ENCODE measurements at regions not wholly inside any gene's neighbourhood (a gene's known extent, or its start where the extent isn't known, plus 50 kb on each side); places are given as distances from the start of the nearest gene placed in this dataset.

GRCh38 chr20:40424695-40425094, 264.3 kb downstream of the MAFB start:
- POLR2A ChIA-PET (ENCODE audit: partially characterized antibody) = no interaction called here

More at GRCh38 chr20:40424695-40425094, 264.3 kb downstream of the MAFB start:
- no peak for TF ChIP-seq ZNF274 (IDR thresholded peaks at IDR 0.05; ENCODE audit: borderline replicate concordance, extremely low read depth, low read length)
- no peak for TF ChIP-seq SP1 (IDR thresholded peaks at IDR 0.05; ENCODE audit: low read depth, low read length)
- TF ChIP-seq EZH2 (IDR thresholded peaks at IDR 0.05; ENCODE audit: low read depth, low read length, severe bottlenecking) = no peak
- no peak for TF ChIP-seq CEBPB (IDR thresholded peaks at IDR 0.05; ENCODE audit: low read depth, low read length)
- no peak for TF ChIP-seq RNF2 (IDR thresholded peaks at IDR 0.05; ENCODE audit: borderline replicate concordance, low read depth, low read length, missing control alignments, poor library complexity, severe bottlenecking)
- no peak for TF ChIP-seq BACH1 (IDR thresholded peaks at IDR 0.05; ENCODE audit: low read length)
- no peak for TF ChIP-seq NRF1 (IDR thresholded peaks at IDR 0.05; ENCODE audit: low read depth, low read length)
- TF ChIP-seq TAF7 (optimal IDR thresholded peaks at IDR 0.05; ENCODE audit: borderline replicate concordance, low read depth, low read length) = no peak
- TF ChIP-seq POLR2A (IDR thresholded peaks at IDR 0.05; ENCODE audit: control extremely low read depth in 1 of 2, low read depth in 2 of 2, low read length in 2 of 2) = no peak
- TF ChIP-seq SIRT6 (IDR thresholded peaks at IDR 0.05; ENCODE audit: low read length) = no peak
- no peak for TF ChIP-seq EP300 (IDR thresholded peaks at IDR 0.05; ENCODE audit: borderline replicate concordance in 1 of 2, low read depth in 2 of 2, low read length in 2 of 2)
- TF ChIP-seq SRF (IDR thresholded peaks at IDR 0.05; ENCODE audit: low read depth, low read length) = no peak
- Histone ChIP-seq H3K56ac (replicated peaks; ENCODE audit: insufficient read length, low read depth, low read length) (no peak overlapping the region), H3K9ac (replicated peaks in 1 of 4; ENCODE audit: extremely low read depth in 1 of 4, low read depth in 3 of 4, low read length in 3 of 4) (no peak overlapping the region), H3K79me1 (ENCODE audit: low read depth, low read length) (no peaks in the 10 kb centered on the region), H2BK5ac (ENCODE audit: low read depth, low read length) (no peak overlapping the region), H2BK20ac (ENCODE audit: low read length) (no peak overlapping the region), H2AFZ (ENCODE audit: low read length) (no peak overlapping the region), H3K27me3 (replicated peaks in 1 of 4; ENCODE audit: control insufficient read depth in 3 of 4, extremely low read depth in 1 of 4, insufficient read depth in 3 of 4, low read length in 3 of 4) (peaks cover 0 to 1% (median 0%) of the 10 kb centered on the region in 4 experiments; a peak in 1 of 7 replicates), H2AK5ac (ENCODE audit: low read depth, low read length) (no peak overlapping the region), H2BK120ac (replicated peaks; ENCODE audit: low read depth, low read length) (no peak overlapping the region), H3K23ac (ENCODE audit: insufficient read length) (no peak overlapping the region), H3K4me1 (replicated peaks in 1 of 4; ENCODE audit: control insufficient read depth in 3 of 4, insufficient read depth in 4 of 4, low read length in 3 of 4) (no peaks in the 10 kb centered on the region), H4K5ac (ENCODE audit: insufficient read length, low read depth, low read length) (no peak overlapping the region), H4K91ac (replicated peaks; ENCODE audit: insufficient read length, low read length) (no peak overlapping the region), H3K4me3 (ENCODE audit: extremely low read depth in 1 of 4, insufficient read depth in 2 of 4, low read depth in 3 of 4, low read length in 4 of 4) (no peak overlapping the region), H4K8ac (ENCODE audit: extremely low read depth, insufficient read depth, low read length) (no peak overlapping the region), H3K4me2 (ENCODE audit: insufficient read depth in 1 of 2, low read depth in 2 of 2, low read length in 2 of 2) (no peak overlapping the region), H3K23me2 (ENCODE audit: low read depth, low read length) (peaks cover 2% of the 10 kb centered on the region; the same call in 1 of the 2 replicates), H3K36me3 (ENCODE audit: control insufficient read depth in 2 of 4, insufficient read depth in 4 of 4, low read length in 3 of 4) (no peaks in the 10 kb centered on the region), H2BK15ac (ENCODE audit: low read length) (no peak overlapping the region), H4K20me1 (replicated peaks in 1 of 2; ENCODE audit: control insufficient read depth in 1 of 2, insufficient read depth in 2 of 2, low read length in 2 of 2) (no peaks in the 10 kb centered on the region), H3K14ac (ENCODE audit: insufficient read length) (no peak overlapping the region), H3K9me3 (ENCODE audit: insufficient read depth in 2 of 2, low read depth in 1 of 2, low read length in 1 of 2) (no peaks in the 10 kb centered on the region), H2BK12ac (ENCODE audit: low read depth, low read length) (no peak overlapping the region), H3K18ac (ENCODE audit: extremely low read depth, low read length) (no peak overlapping the region), H3K79me2 (ENCODE audit: control insufficient read depth in 1 of 2, insufficient read depth in 2 of 2, low read length in 2 of 2) (no peaks in the 10 kb centered on the region), H3K4ac (replicated peaks; ENCODE audit: insufficient read length, low read depth, low read length) (no peak overlapping the region), H3K27ac (ENCODE audit: low read depth, low read length) (no peak overlapping the region)
- CTCF ChIA-PET (ENCODE audit: partially characterized antibody) = no interaction called here
- DNase-seq (ENCODE audit: low read depth in 1 of 2, low spot score in 2 of 2) (no peak), FAIRE-seq (no peak)
- 92% methylated on average over 1 of the region's 1 CpG; no CpG with 5 or more reads in 1 of the 2 experiments for WGBS, 2 experiments (ENCODE audit: extremely low coverage in 1 of 2, insufficient coverage in 1 of 2, insufficient read length in 1 of 2, insufficient replicate concordance in 2 of 2, low coverage in 1 of 2, low lambda C conversion rate in 2 of 2, missing lambda C conversion rate in 1 of 2)
